H1 (cell line): ENCODE measurements at regions not wholly inside any gene's neighbourhood (a gene's known extent, or its start where the extent isn't known, plus 50 kb on each side); places are given as distances from the start of the nearest gene placed in this dataset.

Experiments used
- CTCF ChIA-PET: fragments of 300-600 bp; sonication (Branson Sonifier 250); formaldehyde crosslinking; loops from one replicate; lab custom pipeline; 2021; ENCODE audit not compliant: partially characterized antibody; lab: Charles Lee
- POLR2A ChIA-PET: fragments of 300-600 bp; sonication (Branson Sonifier 250); formaldehyde crosslinking; loops from one replicate; lab custom pipeline; 2021; ENCODE audit warnings: inconsistent platforms; ENCODE audit not compliant: partially characterized antibody; lab: Charles Lee
- DNase-seq, 2 experiments: peaks; one replicate each; pipeline versions ENCODE4 v3.0.0 to v3.0.0-alpha.2; 2010 to 2022; ENCODE audit warnings: low spot score in 2 of 2, low read depth in 1 of 2, mixed read lengths in 1 of 2
- FAIRE-seq: peaks from 2 replicates; lab custom pipeline; 2011; peaks lifted over from hg19 to GRCh38; lab: Jason Lieb, UNC
- H2AFZ ChIP-seq: 2 replicates; pipeline ENCODE4 v1.8.1; 2012; ENCODE audit warnings: low read length, inconsistent platforms
- H2AK5ac ChIP-seq: 2 replicates; pipeline ENCODE4 v1.6.1; 2013; ENCODE audit warnings: low read depth, low read length
- H2BK120ac ChIP-seq: replicated peaks from 2 replicates; pipeline ENCODE3; 2013; ENCODE audit warnings: low read depth, low read length, inconsistent platforms
- H2BK12ac ChIP-seq: 2 replicates; pipeline ENCODE4 v1.6.1; 2013; ENCODE audit warnings: low read depth, low read length
- H2BK15ac ChIP-seq: 2 replicates; pipeline ENCODE4 v1.6.1; 2013; ENCODE audit warnings: low read length
- H2BK20ac ChIP-seq: 2 replicates; pipeline ENCODE4 v1.6.1; 2013; ENCODE audit warnings: low read length
- H2BK5ac ChIP-seq: 2 replicates; pipeline ENCODE4 v1.6.1; 2013; ENCODE audit warnings: low read depth, low read length
- H3K14ac ChIP-seq: 2 replicates; pipeline ENCODE4 v1.6.1; 2013; ENCODE audit warnings: inconsistent platforms; ENCODE audit not compliant: insufficient read length
- H3K18ac ChIP-seq: 2 replicates; pipeline ENCODE4 v1.6.1; 2013; ENCODE audit warnings: low read length; ENCODE audit errors: extremely low read depth
- H3K23ac ChIP-seq: 2 replicates; pipeline ENCODE4 v1.6.1; 2013; ENCODE audit warnings: inconsistent platforms; ENCODE audit not compliant: insufficient read length
- H3K23me2 ChIP-seq: 2 replicates; pipeline ENCODE4 v1.6.1; 2013; ENCODE audit warnings: low read depth, low read length
- H3K27ac ChIP-seq: 2 replicates; pipeline ENCODE4 v1.6.1; 2011; ENCODE audit warnings: low read depth, low read length, inconsistent platforms
- H3K27me3 ChIP-seq, 4 experiments: replicated peaks in 1 of 4; 1 replicate in 1 of 4; 2 replicates in 3 of 4; pipeline versions ENCODE4 v1.6.1 to v1.8.1; 2011 to 2013; ENCODE audit warnings: low read length in 3 of 4, mild to moderate bottlenecking in 3 of 4, inconsistent platforms in 2 of 4, mixed read lengths in 2 of 4, moderate library complexity in 1 of 4; ENCODE audit not compliant: control insufficient read depth in 3 of 4, insufficient read depth in 3 of 4; ENCODE audit errors: extremely low read depth in 1 of 4
- H3K36me3 ChIP-seq, 4 experiments: 2 replicates each; pipeline versions ENCODE4 v1.6.1 to v1.8.1; 2011 to 2013; ENCODE audit warnings: mild to moderate bottlenecking in 4 of 4, low read length in 3 of 4, moderate library complexity in 2 of 4, control low read depth in 1 of 4, inconsistent platforms in 1 of 4; ENCODE audit not compliant: insufficient read depth in 4 of 4, control insufficient read depth in 2 of 4
- H3K4ac ChIP-seq: replicated peaks from 2 replicates; pipeline ENCODE3; 2013; ENCODE audit warnings: low read length, low read depth, mixed read lengths, inconsistent platforms; ENCODE audit not compliant: insufficient read length
- H3K4me1 ChIP-seq, 4 experiments: replicated peaks in 1 of 4; 1 replicate in 1 of 4; 2 replicates in 3 of 4; pipeline versions ENCODE4 v1.6.1 to v1.8.1; 2011 to 2013; ENCODE audit warnings: low read length in 3 of 4, inconsistent platforms in 2 of 4, mixed read lengths in 1 of 4; ENCODE audit not compliant: insufficient read depth in 4 of 4, control insufficient read depth in 3 of 4
- H3K4me2 ChIP-seq, 2 experiments: 2 replicates each; pipeline versions ENCODE4 v1.6.1 to v1.8.1; 2011 to 2013; ENCODE audit warnings: low read depth in 2 of 2, low read length in 2 of 2, control low read depth in 1 of 2, inconsistent platforms in 1 of 2, mild to moderate bottlenecking in 1 of 2; ENCODE audit not compliant: insufficient read depth in 1 of 2
- H3K4me3 ChIP-seq, 4 experiments: fragments of 200-600, 300-600 bp in 1 of 4; sonication (generic), shearing (Covaris generic), sonication (Bioruptor Twin) in 1 of 4; 2 replicates each; pipeline versions ENCODE4 v1.5.1 to v1.8.1; 2011 to 2016; ENCODE audit warnings: low read length in 4 of 4, low read depth in 3 of 4, control low read depth in 2 of 4, inconsistent platforms in 2 of 4, mild to moderate bottlenecking in 2 of 4, mixed read lengths in 1 of 4, moderate library complexity in 1 of 4; ENCODE audit not compliant: insufficient read depth in 2 of 4; ENCODE audit errors: extremely low read depth in 1 of 4
- H3K56ac ChIP-seq: replicated peaks from 2 replicates; pipeline ENCODE3; 2013; ENCODE audit warnings: low read depth, mild to moderate bottlenecking, mixed read lengths, low read length, inconsistent platforms; ENCODE audit not compliant: insufficient read length
- H3K79me1 ChIP-seq: 2 replicates; pipeline ENCODE4 v1.6.1; 2013; ENCODE audit warnings: low read depth, low read length, control low read depth
- H3K79me2 ChIP-seq, 2 experiments: 2 replicates each; pipeline versions ENCODE4 v1.6.1 to v1.8.1; 2012 to 2013; ENCODE audit warnings: low read length in 2 of 2, mild to moderate bottlenecking in 2 of 2, inconsistent platforms in 1 of 2; ENCODE audit not compliant: insufficient read depth in 2 of 2, control insufficient read depth in 1 of 2
- H3K9ac ChIP-seq, 4 experiments: replicated peaks in 1 of 4; 1 replicate in 1 of 4; 2 replicates in 3 of 4; pipeline versions ENCODE4 v1.6.1 to v1.8.1; 2011 to 2013; ENCODE audit warnings: low read depth in 3 of 4, low read length in 3 of 4, control low read depth in 2 of 4, mild to moderate bottlenecking in 2 of 4, moderate library complexity in 2 of 4, inconsistent platforms in 1 of 4; ENCODE audit errors: extremely low read depth in 1 of 4
- H3K9me3 ChIP-seq, 2 experiments: 2 replicates each; pipeline versions ENCODE4 v1.6.1 to v1.8.1; 2012 to 2013; ENCODE audit warnings: mild to moderate bottlenecking in 2 of 2, moderate library complexity in 2 of 2, control low read depth in 1 of 2, inconsistent platforms in 1 of 2, low read depth in 1 of 2, low read length in 1 of 2, mixed read lengths in 1 of 2; ENCODE audit not compliant: insufficient read depth in 2 of 2
- H4K20me1 ChIP-seq, 2 experiments: replicated peaks in 1 of 2; 2 replicates each; pipeline versions ENCODE3 to v1.8.1; 2011 to 2013; ENCODE audit warnings: inconsistent platforms in 2 of 2, low read length in 2 of 2, mild to moderate bottlenecking in 1 of 2; ENCODE audit not compliant: insufficient read depth in 2 of 2, control insufficient read depth in 1 of 2
- H4K5ac ChIP-seq: 2 replicates; pipeline ENCODE4 v1.6.1; 2013; ENCODE audit warnings: low read length, low read depth, mixed read lengths, inconsistent platforms; ENCODE audit not compliant: insufficient read length
- H4K8ac ChIP-seq: 2 replicates; pipeline ENCODE4 v1.8.0; 2013; ENCODE audit warnings: mild to moderate bottlenecking, moderate library complexity, low read length, inconsistent platforms; ENCODE audit not compliant: insufficient read depth; ENCODE audit errors: extremely low read depth
- H4K91ac ChIP-seq: replicated peaks from 2 replicates; pipeline ENCODE3; 2013; ENCODE audit warnings: low read length, mixed read lengths, inconsistent platforms; ENCODE audit not compliant: insufficient read length
- ASH2L ChIP-seq: fragments of 200-600, 300-600 bp; sonication (generic); IDR thresholded peaks from one replicate; pipeline ENCODE4 v1.7.1; 2017; ENCODE audit warnings: low read length
- CHD2 ChIP-seq: IDR thresholded peaks from 2 replicates; pipeline ENCODE4 v1.6.1; 2012; ENCODE audit warnings: low read length, improper control_type of control experiment
- GABPA ChIP-seq: IDR thresholded peaks from 2 replicates; pipeline ENCODE4 v1.6.1; 2011; ENCODE audit warnings: mild to moderate bottlenecking, low read length, moderate library complexity, borderline replicate concordance; ENCODE audit not compliant: insufficient read depth
- HDAC2 ChIP-seq, 2 experiments: fragments of 300-600 bp in 1 of 2; sonication (generic) in 1 of 2; IDR thresholded peaks; 2 replicates each; pipeline ENCODE4 v1.6.1; 2011 to 2012; ENCODE audit warnings: low read depth in 2 of 2, low read length in 2 of 2, mild to moderate bottlenecking in 2 of 2, moderate library complexity in 2 of 2, borderline replicate concordance in 1 of 2, inconsistent platforms in 1 of 2
- MAFK ChIP-seq: IDR thresholded peaks from 2 replicates; pipeline ENCODE4 v1.6.1; 2012; ENCODE audit warnings: low read depth, mild to moderate bottlenecking, improper control_type of control experiment, low read length
- NRF1 ChIP-seq: IDR thresholded peaks from 2 replicates; pipeline ENCODE4 v1.6.1; 2011; ENCODE audit warnings: mild to moderate bottlenecking, low read depth, low read length, improper control_type of control experiment
- RNF2 ChIP-seq: fragments of 200-900, 300-1000 bp; sonication (generic); IDR thresholded peaks from 2 replicates; pipeline ENCODE4 v1.7.1; 2016; ENCODE audit warnings: borderline replicate concordance, low read depth, mild to moderate bottlenecking, antibody characterized with exemption, low read length; ENCODE audit not compliant: poor library complexity, severe bottlenecking; ENCODE audit errors: missing control alignments
- RXRA ChIP-seq: IDR thresholded peaks from 2 replicates; pipeline ENCODE4 v1.6.1; 2011; ENCODE audit warnings: low read depth, mild to moderate bottlenecking, low read length, moderate library complexity; ENCODE audit not compliant: insufficient read depth
- SIX5 ChIP-seq: IDR thresholded peaks from 2 replicates; pipeline ENCODE4 v1.6.1; 2011; ENCODE audit warnings: mild to moderate bottlenecking, low read depth, low read length
- SP1 ChIP-seq: IDR thresholded peaks from 2 replicates; pipeline ENCODE4 v1.6.1; 2011; ENCODE audit warnings: low read depth, low read length
- ZNF274 ChIP-seq: IDR thresholded peaks from 2 replicates; pipeline ENCODE4 v1.7.0; 2012; ENCODE audit warnings: low read length, borderline replicate concordance; ENCODE audit errors: extremely low read depth
- WGBS, 2 experiments: shearing (Covaris generic) in 1 of 2; methylation state at CpG; one replicate each; pipeline versions ENCODE4 v1.1.6 to v1.1.7; 2013 to 2015; ENCODE audit warnings: low lambda C conversion rate in 2 of 2, mixed read lengths in 2 of 2, inconsistent platforms in 1 of 2, low coverage in 1 of 2, missing lambda C conversion rate in 1 of 2; ENCODE audit not compliant: insufficient replicate concordance in 2 of 2, insufficient coverage in 1 of 2, insufficient read length in 1 of 2; ENCODE audit errors: extremely low coverage in 1 of 2, missing lambda C conversion rate in 1 of 2; 5-methylcytosine and 5-hydroxymethylcytosine counted together
- TF ChIP-seq, protein P1 (sequence below): IDR thresholded peaks from 2 replicates; pipeline ENCODE4 v1.6.1; 2012; ENCODE audit warnings: inconsistent platforms

DNA sequence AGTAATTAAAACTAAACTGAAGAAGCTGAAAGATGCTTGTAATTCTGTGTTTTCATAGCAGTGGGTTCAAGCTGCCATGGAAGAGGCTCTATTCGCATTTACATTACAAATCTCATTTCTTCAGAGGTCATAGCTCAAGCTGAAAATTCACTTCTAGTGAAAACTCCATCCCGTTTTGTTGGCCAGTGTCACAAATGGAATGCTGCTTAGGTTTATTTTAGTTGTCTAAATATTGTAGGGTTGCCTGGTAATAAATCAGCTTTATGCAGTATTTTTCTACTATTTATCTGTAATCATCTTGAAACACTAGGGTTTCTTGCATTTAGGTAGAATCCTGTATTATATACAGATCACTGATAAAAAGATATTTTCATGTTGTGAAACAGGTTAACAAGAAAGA, 240.6 kb downstream of the PTBP2 start:
- Histone ChIP-seq H3K36me3 (no peaks in the 10 kb centered on the region), H3K27ac (no peak overlapping the region), H4K8ac (no peak overlapping the region), H3K56ac (no peak overlapping the region), H2BK5ac (no peak overlapping the region), H3K27me3 (no peaks in the 10 kb centered on the region), H3K23me2 (no peaks in the 10 kb centered on the region), H3K18ac (no peak overlapping the region), H3K4me1 (no peaks in the 10 kb centered on the region), H3K9ac (no peak overlapping the region), H3K4me2 (no peak overlapping the region), H2BK20ac (no peak overlapping the region), H4K5ac (no peak overlapping the region), H3K79me2 (no peaks in the 10 kb centered on the region), H4K91ac (no peak overlapping the region), H3K9me3 (no peaks in the 10 kb centered on the region), H2AK5ac (no peak overlapping the region), H3K14ac (no peak overlapping the region), H3K4ac (no peak overlapping the region), H2BK12ac (no peak overlapping the region), H2BK120ac (no peak overlapping the region), H4K20me1 (no peaks in the 10 kb centered on the region), H3K23ac (no peak overlapping the region), H3K79me1 (no peaks in the 10 kb centered on the region), H2AFZ (peak overlapping the region; percentile 11; the same call in 1 of the 2 replicates), H3K4me3 (no peak overlapping the region), H2BK15ac (no peak overlapping the region)
- CTCF ChIA-PET: interaction anchor here (0.6 to 1.0 kb wide), 2 partner anchors 212 to 1097 kb away, joined by 3 read pairs; no protein-coding TSS in a partner anchor
- FAIRE-seq (no peak), DNase-seq (no peak)
- no peak for TF ChIP-seq MAFK
- no peak for TF ChIP-seq RXRA
- no peak for TF ChIP-seq ZNF274
- TF ChIP-seq, protein P1, sequence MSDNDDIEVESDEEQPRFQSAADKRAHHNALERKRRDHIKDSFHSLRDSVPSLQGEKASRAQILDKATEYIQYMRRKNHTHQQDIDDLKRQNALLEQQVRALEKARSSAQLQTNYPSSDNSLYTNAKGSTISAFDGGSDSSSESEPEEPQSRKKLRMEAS: no peak
- no peak for TF ChIP-seq CHD2
- no peak for TF ChIP-seq SIX5
- TF ChIP-seq RNF2: no peak
- TF ChIP-seq ASH2L: no peak
- TF ChIP-seq HDAC2 (IDR thresholded peaks at IDR 0.05; ENCODE audit: borderline replicate concordance in 1 of 2, low read depth in 2 of 2, low read length in 2 of 2): no peak
- TF ChIP-seq SP1: no peak
- no peak for TF ChIP-seq NRF1
- no peak for TF ChIP-seq GABPA
- WGBS, 2 experiments: 92% methylated on average over 2 of the region's 2 CpGs; no CpG with 5 or more reads in 1 of the 2 experiments
- POLR2A ChIA-PET: no interaction called here
